Loucy (cell line): ENCODE measurements at regions not wholly inside any gene's neighbourhood (a gene's known extent, or its start where the extent isn't known, plus 50 kb on each side); places are given as distances from the start of the nearest gene placed in this dataset.

Source experiments
- H2AFZ ChIP-seq: fragments of 200-600 bp; sonication (generic); 2 replicates; pipeline ENCODE4 v1.6.0; 2016; ENCODE audit warnings: antibody characterized with exemption, mild to moderate bottlenecking, low read length, moderate library complexity
- H3F3A ChIP-seq: fragments of 200-600 bp; 2 replicates; pipeline ENCODE4 v1.6.0; 2016; ENCODE audit warnings: antibody characterized with exemption, low read depth, mild to moderate bottlenecking
- H3K27me3 ChIP-seq: fragments of 200-600 bp; sonication (generic); 2 replicates; pipeline ENCODE4 v1.6.1; 2014; ENCODE audit warnings: low read length, mild to moderate bottlenecking; ENCODE audit not compliant: insufficient read depth, poor library complexity, severe bottlenecking
- H3K36me3 ChIP-seq: fragments of 200-600 bp; sonication (generic); 2 replicates; pipeline ENCODE4 v1.6.1; 2016; ENCODE audit warnings: low read length; ENCODE audit not compliant: insufficient read depth
- H3K4me1 ChIP-seq: fragments of 200-600 bp; sonication (generic); 2 replicates; pipeline ENCODE4 v1.5.1; 2014; ENCODE audit warnings: low read length, mild to moderate bottlenecking; ENCODE audit not compliant: insufficient read depth, poor library complexity, severe bottlenecking
- H3K4me2 ChIP-seq: fragments of 200-600 bp; sonication (generic); 2 replicates; pipeline ENCODE4 v1.6.0; 2014; ENCODE audit warnings: antibody characterized with exemption, low read length, low read depth, mild to moderate bottlenecking; ENCODE audit not compliant: poor library complexity, severe bottlenecking
- H3K4me3 ChIP-seq: fragments of 200-600 bp; sonication (generic); 2 replicates; pipeline ENCODE4 v1.5.1; 2014; ENCODE audit warnings: low read length, mild to moderate bottlenecking, mixed read lengths; ENCODE audit not compliant: poor library complexity, severe bottlenecking
- H3K79me2 ChIP-seq: fragments of 200-600 bp; sonication (generic); 2 replicates; pipeline ENCODE4 v1.6.1; 2014; ENCODE audit warnings: low read length; ENCODE audit not compliant: insufficient read depth
- H3K9ac ChIP-seq: fragments of 200-600 bp; sonication (generic); 2 replicates; pipeline ENCODE4 v1.6.0; 2014; ENCODE audit warnings: mild to moderate bottlenecking, low read depth, low read length, moderate library complexity; ENCODE audit not compliant: poor library complexity, severe bottlenecking
- H3K9me2 ChIP-seq: fragments of 200-600 bp; sonication (generic); replicated peaks from 2 replicates; pipeline ENCODE4 v1.6.1; 2016; ENCODE audit warnings: low read depth, low read length, mixed read lengths
- H3K9me3 ChIP-seq: fragments of 200-600 bp; sonication (generic); 2 replicates; pipeline ENCODE4 v1.6.1; 2014; ENCODE audit warnings: mild to moderate bottlenecking, antibody characterized with exemption, low read length, low read depth; ENCODE audit not compliant: insufficient read depth
- H4K20me1 ChIP-seq: fragments of 200-600 bp; sonication (generic); 2 replicates; pipeline ENCODE4 v1.6.0; 2014; ENCODE audit warnings: antibody characterized with exemption, low read length, mild to moderate bottlenecking; ENCODE audit not compliant: insufficient read depth, poor library complexity, severe bottlenecking
- EZH2phosphoT487 ChIP-seq: fragments of 200-600 bp; IDR thresholded peaks from 2 replicates; pipeline ENCODE4 v1.6.1; 2018; ENCODE audit warnings: antibody characterized with exemption, mild to moderate bottlenecking, moderate library complexity, borderline replicate concordance
- TF ChIP-seq, protein P1 (sequence below): fragments of 200-600 bp; sonication (generic); conservative IDR thresholded peaks from 2 replicates; pipeline ENCODE4 v1.5.1; 2014; ENCODE audit warnings: mild to moderate bottlenecking, antibody characterized with exemption, low read length

DNA sequence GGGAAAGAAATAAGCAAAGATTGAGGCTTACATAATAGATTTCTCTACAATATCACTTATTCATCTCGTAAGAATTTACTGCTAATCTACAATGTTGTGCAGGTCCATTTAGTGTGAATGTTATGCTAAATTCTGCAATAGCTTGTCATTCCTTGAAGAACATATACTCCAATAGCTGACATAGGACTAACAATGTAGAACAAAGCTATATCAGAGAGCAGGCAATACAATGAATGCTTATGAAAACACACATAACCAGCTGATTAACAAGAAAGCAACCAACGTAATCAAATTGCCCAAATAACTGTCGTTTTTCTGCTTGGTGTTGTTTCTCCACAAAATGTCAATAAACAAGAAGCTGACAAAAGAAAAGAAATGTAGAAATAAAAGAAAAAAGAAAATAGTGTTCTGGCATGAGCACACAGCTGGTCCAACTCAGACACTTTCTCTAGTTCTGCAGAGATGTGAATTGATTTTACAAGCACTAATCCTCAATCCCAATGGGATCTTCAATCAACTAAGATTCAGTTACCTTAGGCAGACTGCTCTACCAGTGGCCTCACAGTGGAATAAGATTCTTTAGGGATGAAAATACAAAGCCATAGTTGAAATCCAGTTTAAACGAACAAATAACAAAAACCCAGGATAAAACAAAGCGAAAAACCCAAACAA is 1024.7 kb upstream of the PIK3C3 start:
- Histone ChIP-seq H3K4me1 (no peaks in the 10 kb centered on the region), H4K20me1 (no peaks in the 10 kb centered on the region), H3K4me2 (no peak overlapping the region), H3K9me3 (no peaks in the 10 kb centered on the region), H3K36me3 (no peaks in the 10 kb centered on the region), H3K4me3 (no peak overlapping the region), H3K27me3 (no peaks in the 10 kb centered on the region), H3K79me2 (no peaks in the 10 kb centered on the region), H3K9me2 (no peaks in the 10 kb centered on the region), H3F3A (no peaks in the 10 kb centered on the region), H2AFZ (no peak overlapping the region), H3K9ac (no peak overlapping the region)
- TF ChIP-seq, protein P1, sequence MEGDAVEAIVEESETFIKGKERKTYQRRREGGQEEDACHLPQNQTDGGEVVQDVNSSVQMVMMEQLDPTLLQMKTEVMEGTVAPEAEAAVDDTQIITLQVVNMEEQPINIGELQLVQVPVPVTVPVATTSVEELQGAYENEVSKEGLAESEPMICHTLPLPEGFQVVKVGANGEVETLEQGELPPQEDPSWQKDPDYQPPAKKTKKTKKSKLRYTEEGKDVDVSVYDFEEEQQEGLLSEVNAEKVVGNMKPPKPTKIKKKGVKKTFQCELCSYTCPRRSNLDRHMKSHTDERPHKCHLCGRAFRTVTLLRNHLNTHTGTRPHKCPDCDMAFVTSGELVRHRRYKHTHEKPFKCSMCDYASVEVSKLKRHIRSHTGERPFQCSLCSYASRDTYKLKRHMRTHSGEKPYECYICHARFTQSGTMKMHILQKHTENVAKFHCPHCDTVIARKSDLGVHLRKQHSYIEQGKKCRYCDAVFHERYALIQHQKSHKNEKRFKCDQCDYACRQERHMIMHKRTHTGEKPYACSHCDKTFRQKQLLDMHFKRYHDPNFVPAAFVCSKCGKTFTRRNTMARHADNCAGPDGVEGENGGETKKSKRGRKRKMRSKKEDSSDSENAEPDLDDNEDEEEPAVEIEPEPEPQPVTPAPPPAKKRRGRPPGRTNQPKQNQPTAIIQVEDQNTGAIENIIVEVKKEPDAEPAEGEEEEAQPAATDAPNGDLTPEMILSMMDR, result no peak
- TF ChIP-seq EZH2phosphoT487, result no peak

DNA sequence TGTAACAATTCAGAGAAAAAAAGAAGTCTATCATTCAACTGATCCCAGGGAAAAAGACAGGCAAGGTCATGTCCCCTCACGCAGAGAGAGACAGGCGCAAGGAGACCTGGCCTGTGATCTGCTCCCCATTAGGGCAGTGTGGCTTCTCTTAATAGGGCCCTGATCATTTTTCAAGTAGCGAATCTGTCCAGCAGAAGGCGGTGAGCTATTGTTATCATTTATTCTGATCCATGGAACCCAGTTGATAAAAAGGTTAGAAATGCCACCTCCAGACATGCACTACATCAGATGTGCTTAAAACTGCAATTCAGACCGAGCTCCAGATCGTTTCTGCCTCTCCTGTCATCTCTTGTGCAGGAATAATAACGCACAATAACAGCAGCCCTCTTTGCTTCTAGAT is 1025.6 kb upstream of the PIK3C3 start:
- Histone ChIP-seq H3K4me2 (no peak overlapping the region), H4K20me1 (no peaks in the 10 kb centered on the region), H3K79me2 (no peaks in the 10 kb centered on the region), H3F3A (no peaks in the 10 kb centered on the region), H2AFZ (no peak overlapping the region), H3K4me3 (no peak overlapping the region), H3K9ac (no peak overlapping the region), H3K9me3 (no peaks in the 10 kb centered on the region), H3K4me1 (no peaks in the 10 kb centered on the region), H3K36me3 (no peaks in the 10 kb centered on the region), H3K9me2 (no peaks in the 10 kb centered on the region), H3K27me3 (no peaks in the 10 kb centered on the region)
- no peak for TF ChIP-seq EZH2phosphoT487
- TF ChIP-seq, protein P1, result no peak

DNA sequence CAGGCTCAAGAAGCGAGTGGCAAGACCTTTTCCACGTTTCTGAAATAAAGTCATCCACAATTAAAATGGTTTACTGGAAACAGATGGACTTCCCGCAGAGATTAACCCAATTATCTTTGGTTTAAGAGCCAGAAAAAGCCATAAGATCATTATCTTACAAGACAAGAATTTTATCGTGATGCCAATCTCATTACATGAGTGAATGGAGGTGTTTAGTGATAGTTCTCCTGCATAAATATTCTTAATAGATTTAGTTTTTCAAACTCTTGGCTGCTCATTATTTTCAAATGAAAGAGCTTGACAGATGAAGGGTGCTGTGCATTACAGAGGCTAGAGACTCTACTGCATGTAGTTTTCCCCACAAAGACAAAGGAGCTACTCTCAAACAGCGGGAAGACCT is 1028.4 kb upstream of the PIK3C3 start:
- Histone ChIP-seq H3K4me2 (no peak overlapping the region), H3K27me3 (no peaks in the 10 kb centered on the region), H3K79me2 (no peaks in the 10 kb centered on the region), H3K9ac (no peak overlapping the region), H3F3A (no peaks in the 10 kb centered on the region), H3K4me3 (no peak overlapping the region), H4K20me1 (no peaks in the 10 kb centered on the region), H3K9me3 (no peaks in the 10 kb centered on the region; the same call in 1 of the 2 replicates), H2AFZ (no peak overlapping the region), H3K9me2 (no peaks in the 10 kb centered on the region), H3K36me3 (no peaks in the 10 kb centered on the region), H3K4me1 (no peaks in the 10 kb centered on the region)
- TF ChIP-seq EZH2phosphoT487, result no peak
- TF ChIP-seq, protein P1, result no peak
